Caco-2 (cell line): ENCODE measurements at regions not wholly inside any gene's neighbourhood (a gene's known extent, or its start where the extent isn't known, plus 50 kb on each side); places are given as distances from the start of the nearest gene placed in this dataset.

ENCODE experiments used
- BruUV-seq: library from RNA; stranded (reverse); fragments of 400-500 nt; replicated peaks from 2 replicates; lab custom pipeline; 2021; lab: Mats Ljungman, UMichigan
- CTCF ChIA-PET: fragments of 300-600 bp; sonication (Branson Sonifier 250); formaldehyde crosslinking; loops from one replicate; lab custom pipeline; 2022; ENCODE audit warnings: antibody characterized with exemption; lab: Charles Lee
- POLR2A ChIA-PET: fragments of 300-600 bp; sonication (Branson Sonifier 250); formaldehyde crosslinking; loops from one replicate; lab custom pipeline; 2022; ENCODE audit warnings: antibody characterized with exemption; lab: Charles Lee
- DNase-seq, 2 experiments: peaks; one replicate each; pipeline versions ENCODE4 v3.0.0 to v3.0.0-alpha.2; 2020 to 2022
- H3K27me3 ChIP-seq: replicated peaks from 2 replicates; pipeline ENCODE4 v1.6.0; 2011; ENCODE audit warnings: low read length; ENCODE audit not compliant: control insufficient read depth, insufficient read depth
- H3K36me3 ChIP-seq: 2 replicates; pipeline ENCODE4 v1.5.1; 2011; ENCODE audit warnings: low read length; ENCODE audit not compliant: control insufficient read depth, insufficient read depth
- H3K4me1 ChIP-seq: fragments of 250-450 bp; sonication (Bioruptor Pico); 2 replicates; pipeline ENCODE4 v1.5.1; 2020; ENCODE audit warnings: mild to moderate bottlenecking
- H3K4me3 ChIP-seq: 2 replicates; pipeline ENCODE4 v1.5.1; 2011; ENCODE audit warnings: low read depth, mild to moderate bottlenecking, control low read depth, low read length
- H3K9me3 ChIP-seq: fragments of 250-450 bp; sonication (Bioruptor Pico); 2 replicates; pipeline ENCODE4 v1.5.1; 2020; ENCODE audit warnings: mild to moderate bottlenecking, moderate library complexity
- H3K27ac Mint-ChIP-seq: one replicate; pipeline ENCODE4 v1.8.0; 2022; ENCODE audit warnings: mixed read lengths; ENCODE audit not compliant: unreplicated experiment
- H3K27me3 Mint-ChIP-seq: one replicate; pipeline ENCODE4 v1.8.0; 2022; ENCODE audit warnings: mixed read lengths; ENCODE audit not compliant: insufficient read depth, unreplicated experiment
- H3K36me3 Mint-ChIP-seq: one replicate; pipeline ENCODE4 v1.8.0; 2022; ENCODE audit warnings: mild to moderate bottlenecking, mixed read lengths; ENCODE audit not compliant: insufficient read depth, unreplicated experiment
- H3K4me1 Mint-ChIP-seq: one replicate; pipeline ENCODE4 v1.8.0; 2022; ENCODE audit warnings: low read depth, mixed read lengths; ENCODE audit not compliant: unreplicated experiment
- H3K4me3 Mint-ChIP-seq: one replicate; pipeline ENCODE4 v1.8.0; 2022; ENCODE audit warnings: mild to moderate bottlenecking, moderate library complexity, mixed read lengths; ENCODE audit not compliant: unreplicated experiment
- H3K9me3 Mint-ChIP-seq: one replicate; pipeline ENCODE4 v1.8.0; 2022; ENCODE audit warnings: mixed read lengths; ENCODE audit not compliant: unreplicated experiment
- CTCF ChIP-seq, 2 experiments: fragments of 200-600 bp in 1 of 2; IDR thresholded peaks; 1 replicate in 1 of 2; 2 replicates in 1 of 2; pipeline versions ENCODE4 v1.5.1 to v1.8.0; 2011 to 2022; ENCODE audit warnings: antibody characterized with exemption in 1 of 2, control low read depth in 1 of 2, inconsistent platforms in 1 of 2, low read depth in 1 of 2, low read length in 1 of 2, mild to moderate bottlenecking in 1 of 2, moderate library complexity in 1 of 2; ENCODE audit not compliant: insufficient read depth in 1 of 2, severe bottlenecking in 1 of 2, unreplicated experiment in 1 of 2
- intact Hi-C: fragments of 100-400 bp; cut with micrococcal nuclease; formaldehyde crosslinking; loops from one replicate; pipeline ENCODE4 v1.10.0; 2022; ENCODE audit not compliant: unreplicated experiment

GRCh38 chr12:94033784-94034183 is 114.6 kb upstream of the PLXNC1 start:
- POLR2A ChIA-PET, result no interaction called here
- no peaks in the 10 kb centered on the region for H3K9me3 ChIP-seq
- no peak for TF ChIP-seq CTCF (IDR thresholded peaks at IDR 0.05; ENCODE audit: insufficient read depth in 1 of 2, low read depth in 1 of 2, low read length in 1 of 2, severe bottlenecking in 1 of 2, unreplicated experiment in 1 of 2)
- no peak overlapping the region for H3K4me3 Mint-ChIP-seq
- no peaks in the 10 kb centered on the region for H3K36me3 Mint-ChIP-seq
- H3K36me3 ChIP-seq, result no peaks in the 10 kb centered on the region
- no peaks in the 10 kb centered on the region for H3K27me3 ChIP-seq
- H3K4me1 Mint-ChIP-seq, result no peaks in the 10 kb centered on the region
- peaks cover 3% of the 10 kb centered on the region for H3K9me3 Mint-ChIP-seq
- no peak overlapping the region for H3K4me3 ChIP-seq
- no peaks in the 10 kb centered on the region for H3K4me1 ChIP-seq
- peaks cover 3% of the 10 kb centered on the region for H3K27me3 Mint-ChIP-seq
- no peak for DNase-seq
- BruUV-seq, result no TSS peak
- intact Hi-C loops, result no loop called here
- no peak overlapping the region for H3K27ac Mint-ChIP-seq
- CTCF ChIA-PET, result no interaction called here

GRCh38 chr12:94037444-94037843 is 110.9 kb upstream of the PLXNC1 start:
- no peaks in the 10 kb centered on the region for H3K27me3 ChIP-seq
- Mint-ChIP-seq H3K4me1 (no peaks in the 10 kb centered on the region), H3K27me3 (no peaks in the 10 kb centered on the region), H3K9me3 (peaks cover 21% of the 10 kb centered on the region), H3K27ac (no peak overlapping the region), H3K36me3 (no peaks in the 10 kb centered on the region), H3K4me3 (no peak overlapping the region)
- H3K36me3 ChIP-seq, result no peaks in the 10 kb centered on the region
- ChIA-PET POLR2A (no interaction called here), CTCF (no interaction called here)
- no peaks in the 10 kb centered on the region for H3K4me1 ChIP-seq
- no peak for TF ChIP-seq CTCF (IDR thresholded peaks at IDR 0.05; ENCODE audit: insufficient read depth in 1 of 2, low read depth in 1 of 2, low read length in 1 of 2, severe bottlenecking in 1 of 2, unreplicated experiment in 1 of 2)
- no TSS peak for BruUV-seq
- no peak for DNase-seq
- H3K9me3 ChIP-seq, result peaks cover 7% of the 10 kb centered on the region; the same call in 1 of the 2 replicates
- intact Hi-C loops, result no loop called here
- no peak overlapping the region for H3K4me3 ChIP-seq

- no peak overlapping the region for H3K27ac Mint-ChIP-seq
- H3K36me3 ChIP-seq, result no peaks in the 10 kb centered on the region
- no peak for TF ChIP-seq CTCF (IDR thresholded peaks at IDR 0.05; ENCODE audit: insufficient read depth in 1 of 2, low read depth in 1 of 2, low read length in 1 of 2, severe bottlenecking in 1 of 2, unreplicated experiment in 1 of 2)
- H3K9me3 ChIP-seq, result peaks cover 7% of the 10 kb centered on the region; the same call in 1 of the 2 replicates
- H3K4me3 ChIP-seq, result no peak overlapping the region
- no peaks in the 10 kb centered on the region for H3K36me3 Mint-ChIP-seq
- DNase-seq, result no peak
- no TSS peak for BruUV-seq
- no peak overlapping the region for H3K4me3 Mint-ChIP-seq
- intact Hi-C loops, result no loop called here
- no peaks in the 10 kb centered on the region for H3K4me1 Mint-ChIP-seq
- H3K27me3 Mint-ChIP-seq, result no peaks in the 10 kb centered on the region
- POLR2A ChIA-PET, result no interaction called here
- peaks cover 21% of the 10 kb centered on the region for H3K9me3 Mint-ChIP-seq
- CTCF ChIA-PET, result no interaction called here
- H3K4me1 ChIP-seq, result no peaks in the 10 kb centered on the region
- no peaks in the 10 kb centered on the region for H3K27me3 ChIP-seq
These were observed 109.8 kb upstream of the PLXNC1 start for GRCh38 chr12:94038605-94039004.
